Stimulated activated CD8-positive, alpha-beta memory T cell treated with anti-CD3 and anti-CD28 coated beads, Interleukin-12 subunit alpha, Interleukin-12 subunit beta, amount 100 ng/mL, for 24 hours (primary cell): ENCODE measurements at regions not wholly inside any gene's neighbourhood (a gene's known extent, or its start where the extent isn't known, plus 50 kb on each side); places are given as distances from the start of the nearest gene placed in this dataset.

Source experiments
- DNase-seq: peaks from one replicate; pipeline ENCODE4 v3.0.0-alpha.2; 2020; ENCODE audit errors: extremely low read depth

DNA sequence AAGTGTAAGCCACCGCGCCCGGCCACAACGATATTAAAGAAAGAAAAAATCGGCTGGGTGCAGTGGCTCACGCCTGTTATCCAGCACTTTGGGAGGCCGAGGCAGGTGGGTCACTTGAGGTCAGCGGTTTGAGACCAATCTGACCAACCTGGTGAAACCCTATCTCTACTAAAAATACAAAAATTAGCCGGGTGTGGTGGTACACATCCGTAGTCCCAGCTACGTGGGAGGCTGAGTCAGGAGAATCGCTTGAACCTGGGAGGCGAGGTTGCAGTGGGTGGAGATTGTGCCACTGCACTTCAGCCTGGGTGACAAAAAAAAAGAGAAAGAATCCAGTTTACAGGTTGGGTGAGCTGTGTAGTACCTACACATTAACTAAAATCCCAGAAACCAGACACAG is 99.9 kb upstream of the CACNA1A start:
- DNase-seq = no peak

- no peak for DNase-seq
These were observed 98.8 kb upstream of the CACNA1A start for GRCh38 chr19:13604902-13605586.

DNA sequence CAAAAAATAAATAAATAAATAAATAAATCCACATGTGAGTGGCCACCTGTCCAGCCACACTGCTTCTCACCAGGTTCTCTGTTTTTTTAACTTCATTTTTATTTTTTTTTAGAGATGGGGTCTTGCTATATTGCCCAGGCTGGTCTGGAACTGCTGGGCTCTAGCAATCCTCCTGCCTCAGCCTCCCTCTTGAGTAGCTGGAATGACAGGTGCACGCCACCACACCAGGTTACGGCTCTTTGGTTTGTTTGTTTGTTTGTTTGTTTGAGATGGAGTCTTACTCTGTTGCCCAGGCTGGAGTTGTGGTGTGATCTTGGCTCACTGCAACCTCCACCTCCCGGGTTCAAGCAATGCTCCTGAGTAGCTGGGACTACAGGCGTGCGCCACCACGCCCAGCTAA is 94.5 kb upstream of the CACNA1A start:
- no peak for DNase-seq

- DNase-seq = no peak
These were observed 93.8 kb upstream of the CACNA1A start for GRCh38 chr19:13600091-13600490.

- no peak for DNase-seq
These were observed 93.4 kb upstream of the CACNA1A start for GRCh38 chr19:13599681-13600080.

GRCh38 chr19:13598098-13598497 is 91.8 kb upstream of the CACNA1A start:
- no peak for DNase-seq

DNA sequence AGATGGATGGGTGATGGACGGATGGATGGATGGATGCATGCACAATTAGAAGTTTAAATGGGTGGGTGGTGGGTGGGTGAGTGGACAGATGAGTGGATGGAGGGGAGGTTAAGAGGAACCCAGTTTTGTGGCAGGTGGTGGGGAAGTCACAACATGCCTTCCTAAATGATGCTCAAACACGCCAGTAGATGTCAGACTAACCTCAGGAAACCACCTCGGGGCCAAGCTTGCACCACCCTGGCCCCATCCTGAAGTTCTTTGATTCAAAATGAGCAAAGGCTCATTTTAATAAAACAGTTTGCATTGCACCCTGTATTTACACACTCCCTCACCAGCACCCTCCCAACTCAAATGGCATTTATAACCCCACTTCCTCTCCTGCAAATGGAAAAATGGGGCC is 91.4 kb upstream of the CACNA1A start:
- peak; percentile 5 for DNase-seq

DNA sequence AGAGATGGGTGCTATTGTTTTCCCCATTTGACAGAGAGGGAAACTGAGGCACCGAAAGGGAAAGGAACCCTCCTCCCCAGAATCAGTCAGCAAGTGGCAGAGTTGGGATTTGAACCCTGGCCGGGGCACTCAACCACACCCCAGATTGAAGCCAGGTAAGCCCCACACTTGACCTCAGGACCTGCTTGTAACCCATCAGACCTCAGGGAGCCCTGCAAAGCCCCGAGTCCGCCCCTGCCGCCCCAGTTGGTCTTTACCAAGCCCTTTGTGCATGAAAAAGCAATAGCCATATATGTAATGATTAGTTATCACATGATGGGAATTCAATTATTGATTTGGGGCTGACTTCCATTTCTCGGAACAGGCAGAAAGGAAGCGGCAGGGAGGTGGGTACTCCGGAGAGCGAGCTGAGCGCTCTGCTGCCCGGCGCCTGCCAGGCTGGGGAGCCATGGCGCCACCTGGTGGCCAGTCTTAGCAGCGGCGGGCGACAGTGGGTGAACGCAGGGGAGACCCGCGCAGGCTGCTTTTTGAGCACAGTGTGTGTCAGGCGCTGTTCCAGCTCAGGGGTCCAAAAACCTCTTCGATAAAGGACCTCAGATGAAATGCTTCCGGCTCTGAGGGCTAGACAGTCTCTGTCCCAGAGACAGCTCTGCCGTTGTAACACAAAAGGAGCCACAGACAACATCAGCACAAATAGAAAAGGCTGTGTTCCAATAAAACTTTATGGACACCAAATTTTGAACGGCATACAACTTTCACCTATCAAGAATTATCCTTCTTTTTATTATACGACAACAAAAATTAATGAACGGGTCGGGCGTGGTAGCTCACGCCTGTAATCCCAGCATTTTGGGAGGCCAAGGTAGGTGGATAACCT is 82.9 kb upstream of the CACNA1A start:
- peak; percentile 53 for DNase-seq

- no peak for DNase-seq
These were observed 79.2 kb upstream of the CACNA1A start for GRCh38 chr19:13585512-13585911.

- DNase-seq = no peak
These were observed 77.5 kb upstream of the CACNA1A start for GRCh38 chr19:13583753-13584152.

- DNase-seq = no peak
These were observed 76.8 kb upstream of the CACNA1A start for GRCh38 chr19:13583114-13583513.

DNA sequence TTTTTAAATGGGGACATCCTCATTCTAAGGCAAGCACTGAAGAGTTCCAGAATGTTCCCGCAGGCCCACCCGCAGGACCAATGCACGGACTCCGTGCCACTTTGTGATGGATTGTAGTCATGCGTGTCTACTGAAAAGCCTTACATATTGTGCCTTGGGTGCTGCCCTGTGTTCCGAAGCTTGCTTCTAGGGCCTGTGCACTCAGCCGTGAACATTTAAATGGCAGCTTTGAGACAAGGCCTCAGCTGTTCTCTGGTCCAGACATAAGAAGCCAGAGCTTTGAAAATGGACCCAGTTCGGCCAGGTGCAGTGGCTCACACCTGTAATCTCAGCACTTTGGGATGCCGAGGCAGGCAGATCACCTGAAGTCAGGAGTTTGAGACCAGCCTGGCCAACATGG is 75.3 kb upstream of the CACNA1A start:
- no peak for DNase-seq

DNA sequence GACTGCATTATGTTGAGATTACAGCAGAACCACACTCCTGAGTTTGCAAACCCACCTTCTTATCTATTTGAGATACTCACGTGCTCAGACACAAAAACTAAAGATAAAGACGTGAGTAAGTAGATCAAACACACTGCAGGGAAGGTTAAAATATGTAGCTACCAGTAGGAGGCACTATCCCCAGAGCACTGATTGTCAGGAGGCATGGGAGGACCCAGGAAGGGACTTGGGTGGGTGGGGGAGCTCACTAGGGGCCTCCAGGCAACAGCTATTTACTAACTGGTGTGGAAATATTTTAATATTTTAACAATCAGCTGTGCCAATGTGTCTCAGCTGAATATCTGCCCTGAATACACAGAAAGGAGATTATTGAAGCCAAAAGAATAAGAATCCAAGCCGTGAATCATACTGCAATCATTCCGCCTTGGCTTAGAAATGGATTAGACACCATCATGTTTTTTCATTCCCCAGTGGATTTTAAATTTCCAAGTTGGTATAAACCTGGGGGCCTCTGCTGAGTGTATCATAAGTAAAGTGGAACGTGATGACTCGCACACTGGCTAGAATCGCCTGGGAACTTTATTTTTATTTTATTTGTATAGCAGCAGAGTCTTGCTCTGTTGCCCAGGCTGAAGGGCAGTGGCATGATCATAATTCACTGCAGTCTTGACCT is 73.2 kb upstream of the CACNA1A start:
- no peak for DNase-seq

- no peak for DNase-seq
These were observed 70.4 kb upstream of the CACNA1A start for GRCh38 chr19:13576726-13577125.

- DNase-seq = no peak
These were observed 68.7 kb upstream of the CACNA1A start for GRCh38 chr19:13574933-13575332.

DNA sequence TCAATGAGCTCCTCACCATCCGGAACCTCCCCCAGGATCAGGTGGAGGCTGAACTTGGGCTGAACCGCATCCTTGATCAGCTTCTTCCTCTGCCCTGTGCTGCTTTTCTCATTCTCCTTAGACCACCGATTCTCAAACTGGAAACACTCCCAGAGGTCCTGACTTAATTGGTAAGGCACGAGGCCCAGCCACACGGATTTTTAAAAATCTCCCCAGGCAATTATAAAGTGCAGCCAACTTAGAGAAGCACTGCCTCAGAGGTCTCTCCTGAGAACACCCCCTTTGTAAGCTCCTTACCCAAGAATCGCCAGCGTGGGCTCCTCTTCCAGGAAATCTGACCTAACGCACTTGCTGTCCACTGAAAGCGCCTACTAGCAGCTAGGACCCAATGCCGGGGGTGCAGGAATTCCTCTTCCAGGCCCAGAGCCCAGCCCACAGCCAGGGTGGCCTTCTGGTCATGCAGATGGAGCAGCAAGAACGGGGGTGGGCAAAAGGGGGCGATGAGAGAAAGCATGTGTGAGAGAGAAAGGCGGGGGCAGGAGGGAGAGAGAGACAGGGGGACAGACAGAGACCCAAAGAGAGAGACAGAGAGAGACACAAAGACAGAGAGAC is 66.9 kb upstream of the CACNA1A start:
- no peak for DNase-seq

DNA sequence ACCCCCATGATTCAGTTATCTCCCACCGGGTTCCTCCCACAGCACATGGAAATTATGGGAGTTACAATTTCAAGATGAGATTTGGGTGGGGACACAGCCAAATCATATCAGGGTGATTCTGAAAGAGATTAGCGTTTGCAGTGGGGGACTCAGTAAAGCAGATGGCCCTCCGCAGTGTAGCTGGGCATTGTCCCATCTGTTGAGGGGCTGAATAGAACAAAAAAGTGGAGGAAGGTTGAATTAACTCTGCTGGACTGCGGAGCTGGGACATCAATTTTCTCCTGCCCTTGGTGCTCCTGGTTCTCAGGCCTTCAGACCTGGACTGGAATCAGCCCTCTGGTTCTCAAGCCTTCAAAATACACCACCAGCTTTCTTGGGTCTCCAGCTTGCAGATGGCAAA is 55.2 kb upstream of the CACNA1A start:
- DNase-seq = no peak

DNA sequence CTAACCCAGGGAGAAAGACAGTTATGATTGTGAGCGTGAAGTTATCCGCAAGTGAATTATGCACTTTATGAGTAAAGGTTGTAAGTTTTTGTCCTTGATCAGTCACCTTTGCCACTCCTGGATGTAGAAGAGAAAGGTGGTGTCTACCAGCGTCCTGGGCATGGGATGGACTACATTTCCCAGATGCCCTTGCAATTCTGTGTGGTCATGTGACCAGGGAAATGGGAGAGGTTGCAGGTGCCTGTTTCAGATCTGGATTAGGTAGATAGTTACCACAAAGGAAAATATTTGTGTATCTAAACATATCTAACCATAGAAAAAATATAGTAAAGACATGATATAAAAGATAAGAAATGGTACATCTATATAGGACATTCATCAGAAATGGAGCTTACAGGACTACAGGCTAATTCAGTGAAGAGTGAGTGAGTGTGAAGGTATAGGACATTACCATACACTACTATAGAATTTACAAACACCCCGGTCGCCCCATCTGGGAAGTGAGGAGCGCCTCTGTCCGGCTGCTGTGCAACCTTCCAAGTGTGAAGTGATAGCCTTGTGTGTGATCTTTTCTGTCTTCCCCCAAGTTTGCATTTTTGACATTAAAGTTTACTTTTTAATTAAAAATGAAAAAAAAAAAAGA is 51.6 kb upstream of the CACNA1A start:
- no peak for DNase-seq

DNA sequence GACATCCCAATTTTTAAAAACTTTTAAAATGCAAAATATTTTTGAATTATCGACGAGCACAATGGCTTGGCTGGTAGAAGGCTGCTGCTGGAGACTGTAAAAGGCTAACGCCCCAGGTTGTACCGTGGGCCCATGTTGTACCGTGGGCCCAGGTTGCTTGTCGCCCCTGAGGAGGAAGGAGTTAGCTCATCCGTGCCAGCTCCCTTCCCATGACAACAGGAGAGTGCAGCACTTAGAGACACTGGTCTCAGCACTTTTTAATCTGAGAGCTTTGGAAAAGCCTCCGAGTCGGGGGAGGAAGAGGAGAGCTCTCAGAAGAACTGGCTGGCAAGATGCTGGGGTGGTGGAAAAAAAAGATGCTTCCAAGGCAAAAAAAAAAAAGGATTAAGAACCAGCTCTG is 50.3 kb upstream of the CACNA1A start:
- DNase-seq = no peak
